ENCODE measurements at regions not wholly inside any gene's neighbourhood (a gene's known extent, or its start where the extent isn't known, plus 50 kb on each side); places are given as distances from the start of the nearest gene placed in this dataset.

- CTCF ChIA-PET, result interaction anchor here (0.6 to 1.5 kb wide), 2 partner anchors 20 to 358 kb away, joined by 3 to 5 read pairs; no protein-coding TSS in a partner anchor
- Histone ChIP-seq H3K4me3 (ENCODE audit: low read depth, low read length) (no peak overlapping the region), H3K27me3 (ENCODE audit: control insufficient read depth, insufficient read depth, low read length) (no peaks in the 10 kb centered on the region), H3K36me3 (ENCODE audit: control insufficient read depth, insufficient read depth, low read length) (no peaks in the 10 kb centered on the region)
- no peak for DNase-seq (ENCODE audit: low read depth)
- TF ChIP-seq CTCF (IDR thresholded peaks at IDR 0.05; ENCODE audit: insufficient read depth, low read depth, low read length), result no peak
- POLR2A ChIA-PET, result no interaction called here
Observed at GRCh38 chr2:21519412-21519811, 395.6 kb downstream of the TDRD15 start.

GRCh38 chr2:21519821-21520220 is 396.1 kb downstream of the TDRD15 start:
- TF ChIP-seq CTCF (IDR thresholded peaks at IDR 0.05; ENCODE audit: insufficient read depth, low read depth, low read length), result no peak
- no peak for DNase-seq (ENCODE audit: low read depth)
- Histone ChIP-seq H3K36me3 (ENCODE audit: control insufficient read depth, insufficient read depth, low read length) (no peaks in the 10 kb centered on the region), H3K4me3 (ENCODE audit: low read depth, low read length) (no peak overlapping the region), H3K27me3 (ENCODE audit: control insufficient read depth, insufficient read depth, low read length) (no peaks in the 10 kb centered on the region)
- CTCF ChIA-PET, result interaction anchor here (0.6 to 1.5 kb wide), 3 partner anchors 9 to 359 kb away, joined by 3 to 5 read pairs (median 3); no protein-coding TSS in a partner anchor
- POLR2A ChIA-PET, result no interaction called here

GRCh38 chr2:21535826-21536225 is 412.1 kb downstream of the TDRD15 start:
- POLR2A ChIA-PET, result no interaction called here

GRCh38 chr2:21539685-21540084 is 415.9 kb downstream of the TDRD15 start:
- TF ChIP-seq CTCF (IDR thresholded peaks at IDR 0.05; ENCODE audit: insufficient read depth, low read depth, low read length), result no peak
- no peaks in the 10 kb centered on the region for H3K27me3 ChIP-seq (ENCODE audit: control insufficient read depth, insufficient read depth, low read length)
- no peak for DNase-seq (ENCODE audit: low read depth)
- ChIA-PET CTCF (interaction anchor here (1.0 to 1.4 kb wide), 5 partner anchors 12 to 172 kb away, joined by 3 to 5 read pairs (median 3); no protein-coding TSS in a partner anchor), POLR2A (no interaction called here)
- no peak overlapping the region for H3K4me3 ChIP-seq (ENCODE audit: low read depth, low read length)
- H3K36me3 ChIP-seq (ENCODE audit: control insufficient read depth, insufficient read depth, low read length), result no peaks in the 10 kb centered on the region

More at GRCh38 chr2:21535826-21536225, 412.1 kb downstream of the TDRD15 start:
- CTCF ChIA-PET, result no interaction called here
- no peaks in the 10 kb centered on the region for H3K27me3 ChIP-seq (ENCODE audit: control insufficient read depth, insufficient read depth, low read length)
- no peak for DNase-seq (ENCODE audit: low read depth)
- TF ChIP-seq CTCF (IDR thresholded peaks at IDR 0.05; ENCODE audit: insufficient read depth, low read depth, low read length), result no peak
- no peak overlapping the region for H3K4me3 ChIP-seq (ENCODE audit: low read depth, low read length)
- no peaks in the 10 kb centered on the region for H3K36me3 ChIP-seq (ENCODE audit: control insufficient read depth, insufficient read depth, low read length)

GRCh38 chr2:21543630-21544029 is 419.9 kb downstream of the TDRD15 start:
- DNase-seq (ENCODE audit: low read depth), result no peak
- no peaks in the 10 kb centered on the region for H3K27me3 ChIP-seq (ENCODE audit: control insufficient read depth, insufficient read depth, low read length)
- no peak for TF ChIP-seq CTCF (IDR thresholded peaks at IDR 0.05; ENCODE audit: insufficient read depth, low read depth, low read length)
- H3K36me3 ChIP-seq (ENCODE audit: control insufficient read depth, insufficient read depth, low read length), result no peaks in the 10 kb centered on the region
- ChIA-PET POLR2A (interaction anchor here (0.5 kb wide), 1 partner anchor 25 kb away, joined by 3 read pairs; no protein-coding TSS in a partner anchor), CTCF (no interaction called here)
- no peak overlapping the region for H3K4me3 ChIP-seq (ENCODE audit: low read depth, low read length)

Data from BJ (cell line).